Suprapubic skin (tissue), 4 donors: ENCODE measurements at regions not wholly inside any gene's neighbourhood (a gene's known extent, or its start where the extent isn't known, plus 50 kb on each side); places are given as distances from the start of the nearest gene placed in this dataset.

ENCODE experiments used
- POLR2A ChIP-seq, 2 donors: fragments of 450-650 bp; IDR thresholded peaks; one replicate each; pipeline ENCODE4 v1.6.1; 2017; ENCODE audit warnings: antibody characterized with exemption in 2 of 2, mild to moderate bottlenecking in 2 of 2, moderate library complexity in 2 of 2
- POLR2AphosphoS5 ChIP-seq, 3 donors: sonication (generic); formaldehyde crosslinking; IDR thresholded peaks; one replicate each; pipeline ENCODE4 v1.6.1; 2017; ENCODE audit warnings: antibody characterized with exemption in 3 of 3
- TF ChIP-seq, protein P1 (sequence below), 2 donors: fragments of 200-600 bp in 1 of 2; fragments of 450-650 bp in 1 of 2; sonication (generic) in 1 of 2; IDR thresholded peaks; one replicate each; pipeline ENCODE4 v1.5.1; 2016 to 2019; ENCODE audit warnings: antibody characterized with exemption in 2 of 2, mild to moderate bottlenecking in 1 of 2, moderate library complexity in 1 of 2

DNA sequence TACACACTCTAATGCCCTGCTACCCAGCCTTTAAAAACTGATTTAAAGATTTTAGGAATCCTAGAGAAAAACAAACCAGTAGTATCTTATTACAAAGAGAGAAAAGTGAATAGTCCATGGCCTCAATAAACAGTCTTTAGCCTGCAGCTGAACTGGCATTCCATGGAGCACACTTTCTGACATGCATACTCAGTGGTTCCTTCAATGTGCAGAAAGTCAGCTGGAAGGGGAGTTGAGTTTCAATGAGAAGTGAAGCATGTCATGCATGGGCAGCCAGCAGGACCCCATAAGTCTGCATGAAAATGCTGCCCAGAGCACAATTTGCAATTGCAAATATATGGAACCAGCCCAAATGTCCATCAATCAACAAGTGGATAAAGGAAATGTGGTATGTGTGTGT lies 273.7 kb downstream of the UQCRFS1 start:
- TF ChIP-seq POLR2A (IDR thresholded peaks at IDR 0.05): no peak
- no peak for TF ChIP-seq POLR2AphosphoS5 (IDR thresholded peaks at IDR 0.05)
- TF ChIP-seq, protein P1, sequence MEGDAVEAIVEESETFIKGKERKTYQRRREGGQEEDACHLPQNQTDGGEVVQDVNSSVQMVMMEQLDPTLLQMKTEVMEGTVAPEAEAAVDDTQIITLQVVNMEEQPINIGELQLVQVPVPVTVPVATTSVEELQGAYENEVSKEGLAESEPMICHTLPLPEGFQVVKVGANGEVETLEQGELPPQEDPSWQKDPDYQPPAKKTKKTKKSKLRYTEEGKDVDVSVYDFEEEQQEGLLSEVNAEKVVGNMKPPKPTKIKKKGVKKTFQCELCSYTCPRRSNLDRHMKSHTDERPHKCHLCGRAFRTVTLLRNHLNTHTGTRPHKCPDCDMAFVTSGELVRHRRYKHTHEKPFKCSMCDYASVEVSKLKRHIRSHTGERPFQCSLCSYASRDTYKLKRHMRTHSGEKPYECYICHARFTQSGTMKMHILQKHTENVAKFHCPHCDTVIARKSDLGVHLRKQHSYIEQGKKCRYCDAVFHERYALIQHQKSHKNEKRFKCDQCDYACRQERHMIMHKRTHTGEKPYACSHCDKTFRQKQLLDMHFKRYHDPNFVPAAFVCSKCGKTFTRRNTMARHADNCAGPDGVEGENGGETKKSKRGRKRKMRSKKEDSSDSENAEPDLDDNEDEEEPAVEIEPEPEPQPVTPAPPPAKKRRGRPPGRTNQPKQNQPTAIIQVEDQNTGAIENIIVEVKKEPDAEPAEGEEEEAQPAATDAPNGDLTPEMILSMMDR (IDR thresholded peaks at IDR 0.05): no peak
